ENCODE measurements at regions not wholly inside any gene's neighbourhood (a gene's known extent, or its start where the extent isn't known, plus 50 kb on each side); places are given as distances from the start of the nearest gene placed in this dataset.

GRCh38 chr4:174425669-174426068 is 96.6 kb downstream of the HPGD start:
- Histone ChIP-seq H3K79me2 (ENCODE audit: control insufficient read depth, insufficient read depth, low read length) (no peaks in the 10 kb centered on the region), H3K27me3 (ENCODE audit: control insufficient read depth, insufficient read depth, low read length) (no peaks in the 10 kb centered on the region), H3K36me3 (ENCODE audit: control insufficient read depth, insufficient read depth, low read length) (no peaks in the 10 kb centered on the region), H4K20me1 (ENCODE audit: control insufficient read depth, extremely low read depth, insufficient read depth, low read length) (no peaks in the 10 kb centered on the region), H3K27ac (ENCODE audit: insufficient read depth, low read length) (no peak overlapping the region), H2AFZ (ENCODE audit: low read length) (no peak overlapping the region), H3K9me3 (ENCODE audit: control insufficient read depth, insufficient read depth, low read depth, low read length) (no peaks in the 10 kb centered on the region), H3K4me2 (ENCODE audit: extremely low read depth, insufficient read depth, low read length) (no peak overlapping the region), H3K4me1 (ENCODE audit: control insufficient read depth, extremely low read depth, insufficient read depth, low read length) (no peaks in the 10 kb centered on the region), H3K9ac (ENCODE audit: insufficient read depth, low read length) (no peak overlapping the region), H3K4me3 (replicated peaks in 1 of 4; ENCODE audit: control extremely low read depth in 1 of 4, insufficient read depth in 1 of 4, low read depth in 3 of 4, low read length in 4 of 4) (no peak overlapping the region)
- DNase-seq (ENCODE audit: low read depth in 2 of 2), result no peak
- TF ChIP-seq CTCF (conservative IDR thresholded peaks at IDR 0.05 in 1 of 2, IDR thresholded peaks at IDR 0.05 in 1 of 2; ENCODE audit: low read depth in 1 of 2, low read length in 2 of 2) (no peak), EZH2 (IDR thresholded peaks at IDR 0.05; ENCODE audit: low read length, missing control alignments) (no peak)

- H3K79me2 ChIP-seq (ENCODE audit: control insufficient read depth, insufficient read depth, low read length), result no peaks in the 10 kb centered on the region
- no peak overlapping the region for H3K4me2 ChIP-seq (ENCODE audit: extremely low read depth, insufficient read depth, low read length)
- H3K9ac ChIP-seq (ENCODE audit: insufficient read depth, low read length), result no peak overlapping the region
- no peak for TF ChIP-seq EZH2 (IDR thresholded peaks at IDR 0.05; ENCODE audit: low read length, missing control alignments)
- TF ChIP-seq CTCF (conservative IDR thresholded peaks at IDR 0.05 in 1 of 2, IDR thresholded peaks at IDR 0.05 in 1 of 2; ENCODE audit: low read depth in 1 of 2, low read length in 2 of 2), result no peak
- no peaks in the 10 kb centered on the region for H3K36me3 ChIP-seq (ENCODE audit: control insufficient read depth, insufficient read depth, low read length)
- H2AFZ ChIP-seq (ENCODE audit: low read length), result no peak overlapping the region
- no peaks in the 10 kb centered on the region for H3K9me3 ChIP-seq (ENCODE audit: control insufficient read depth, insufficient read depth, low read depth, low read length)
- H3K4me1 ChIP-seq (ENCODE audit: control insufficient read depth, extremely low read depth, insufficient read depth, low read length), result no peaks in the 10 kb centered on the region
- no peak overlapping the region for H3K27ac ChIP-seq (ENCODE audit: insufficient read depth, low read length)
- DNase-seq (ENCODE audit: low read depth in 2 of 2), result peak; percentile 77 to 89
- no peak overlapping the region for H3K4me3 ChIP-seq (replicated peaks in 1 of 4; ENCODE audit: control extremely low read depth in 1 of 4, insufficient read depth in 1 of 4, low read depth in 3 of 4, low read length in 4 of 4)
- no peaks in the 10 kb centered on the region for H4K20me1 ChIP-seq (ENCODE audit: control insufficient read depth, extremely low read depth, insufficient read depth, low read length)
- no peaks in the 10 kb centered on the region for H3K27me3 ChIP-seq (ENCODE audit: control insufficient read depth, insufficient read depth, low read length)
Measured at GRCh38 chr4:174423257-174423944, 98.9 kb downstream of the HPGD start.

- no peaks in the 10 kb centered on the region for H3K4me1 ChIP-seq (ENCODE audit: control insufficient read depth, extremely low read depth, insufficient read depth, low read length)
- H3K9me3 ChIP-seq (ENCODE audit: control insufficient read depth, insufficient read depth, low read depth, low read length), result no peaks in the 10 kb centered on the region
- H3K79me2 ChIP-seq (ENCODE audit: control insufficient read depth, insufficient read depth, low read length), result no peaks in the 10 kb centered on the region
- no peak overlapping the region for H3K4me3 ChIP-seq (replicated peaks in 1 of 4; ENCODE audit: control extremely low read depth in 1 of 4, insufficient read depth in 1 of 4, low read depth in 3 of 4, low read length in 4 of 4)
- DNase-seq (ENCODE audit: low read depth in 2 of 2), result no peak
- no peaks in the 10 kb centered on the region for H4K20me1 ChIP-seq (ENCODE audit: control insufficient read depth, extremely low read depth, insufficient read depth, low read length)
- H3K27ac ChIP-seq (ENCODE audit: insufficient read depth, low read length), result no peak overlapping the region
- H3K4me2 ChIP-seq (ENCODE audit: extremely low read depth, insufficient read depth, low read length), result no peak overlapping the region
- H3K36me3 ChIP-seq (ENCODE audit: control insufficient read depth, insufficient read depth, low read length), result no peaks in the 10 kb centered on the region
- no peaks in the 10 kb centered on the region for H3K27me3 ChIP-seq (ENCODE audit: control insufficient read depth, insufficient read depth, low read length)
- no peak overlapping the region for H3K9ac ChIP-seq (ENCODE audit: insufficient read depth, low read length)
- TF ChIP-seq EZH2 (IDR thresholded peaks at IDR 0.05; ENCODE audit: low read length, missing control alignments), result no peak
- no peak for TF ChIP-seq CTCF (conservative IDR thresholded peaks at IDR 0.05 in 1 of 2, IDR thresholded peaks at IDR 0.05 in 1 of 2; ENCODE audit: low read depth in 1 of 2, low read length in 2 of 2)
- H2AFZ ChIP-seq (ENCODE audit: low read length), result no peak overlapping the region
Measured at GRCh38 chr4:174422893-174423256, 99.4 kb downstream of the HPGD start.

Measured in fibroblast of lung (primary cell).